Limb (tissue), 2 donors: ENCODE measurements at regions not wholly inside any gene's neighbourhood (a gene's known extent, or its start where the extent isn't known, plus 50 kb on each side); places are given as distances from the start of the nearest gene placed in this dataset.

Experiments used
- DNase-seq, 2 donors: peaks; one replicate each; pipeline ENCODE4 v3.0.0-alpha.2; 2016; ENCODE audit errors: extremely low spot score in 2 of 2

GRCh38 chr3:194768586-194768985 lies 82.9 kb downstream of the FAM43A start:
- no peak for DNase-seq

DNA sequence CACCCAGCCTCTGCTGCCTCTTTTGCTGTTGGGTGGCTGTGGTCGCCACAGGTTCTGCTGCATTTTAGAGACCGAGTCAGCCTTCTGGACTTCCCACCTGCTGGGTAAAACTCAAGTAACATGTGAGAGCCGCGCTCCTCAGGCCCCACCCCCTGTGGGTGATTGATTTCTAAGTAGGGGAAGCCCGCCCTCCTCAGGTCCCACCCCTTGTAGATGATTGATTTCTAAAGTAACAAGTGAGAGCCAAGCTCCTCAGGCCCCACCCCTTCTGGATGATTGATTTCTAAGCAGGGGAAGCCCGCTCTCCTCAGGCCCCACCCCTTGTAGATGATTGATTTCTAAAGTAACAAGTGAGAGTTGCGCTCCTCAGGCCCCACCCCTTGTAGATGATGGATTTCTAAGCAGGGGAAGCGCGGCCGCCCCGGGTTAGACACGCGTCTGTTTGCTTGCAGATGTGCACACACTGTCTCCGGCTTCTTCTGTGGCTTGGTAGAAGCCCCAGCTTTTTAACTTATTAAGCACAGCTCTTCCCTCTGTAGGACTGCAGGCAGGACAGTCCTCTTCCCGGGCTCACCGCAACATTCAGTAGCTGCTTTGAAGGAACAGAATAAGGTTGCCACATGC lies 83.4 kb downstream of the FAM43A start:
- DNase-seq, result peak; percentile 89 to 95

DNA sequence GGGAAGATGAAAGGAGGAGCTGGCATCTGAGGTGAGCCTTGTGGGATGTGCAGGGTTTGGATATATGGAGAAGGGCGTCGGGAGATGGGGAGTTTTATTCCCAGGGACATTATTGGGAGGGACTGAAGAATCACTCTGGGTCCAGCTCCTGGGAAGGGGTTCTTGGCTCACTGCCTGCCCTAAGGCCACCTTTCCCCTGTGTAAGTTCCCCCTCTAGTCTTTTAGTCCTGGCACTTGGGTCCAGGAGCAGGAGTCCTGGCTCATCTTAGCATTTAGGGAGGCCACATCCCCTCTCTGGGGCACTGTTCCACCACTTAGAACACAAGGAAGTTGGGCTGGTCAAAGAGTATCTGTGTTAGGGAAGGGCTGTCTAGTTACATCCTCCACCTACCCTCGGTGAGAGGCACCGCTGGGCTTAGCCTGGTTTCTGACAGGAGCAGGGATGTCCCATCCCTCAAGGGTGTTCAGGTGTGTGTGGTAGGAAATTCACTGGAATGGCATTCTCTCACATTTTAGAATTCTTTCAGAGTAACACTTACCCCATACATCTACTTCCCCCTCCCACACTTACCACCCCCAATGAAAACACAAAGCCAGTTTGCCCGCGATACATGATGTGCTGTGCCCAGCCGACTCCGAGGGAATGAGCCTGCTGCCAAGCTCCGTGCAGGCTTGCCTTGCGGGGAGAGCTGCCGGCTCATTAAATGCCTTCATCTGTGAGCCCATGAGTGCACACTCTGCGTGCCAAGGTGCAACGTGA lies 86.7 kb downstream of the FAM43A start:
- DNase-seq, result no peak

DNA sequence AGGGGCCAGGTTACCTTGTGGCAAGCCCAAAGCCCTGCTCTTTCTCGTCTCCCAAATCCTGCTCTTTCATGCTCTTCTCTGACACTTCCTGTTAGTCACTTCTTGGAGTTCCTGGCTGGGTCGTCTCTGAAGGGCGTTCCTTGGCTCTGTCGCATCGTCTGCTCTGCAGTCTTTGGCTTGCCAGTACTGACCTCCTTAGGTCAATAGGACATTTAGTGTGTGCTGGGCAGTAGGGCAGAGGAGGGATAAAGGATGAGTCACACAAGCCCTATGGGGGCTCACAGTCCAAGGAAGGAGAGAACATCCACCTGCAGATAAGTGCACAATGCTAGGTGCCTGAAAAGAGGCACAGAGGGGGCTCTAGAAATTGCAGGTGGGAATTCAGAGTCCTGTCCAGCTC lies 87.5 kb downstream of the FAM43A start:
- DNase-seq, result no peak

DNA sequence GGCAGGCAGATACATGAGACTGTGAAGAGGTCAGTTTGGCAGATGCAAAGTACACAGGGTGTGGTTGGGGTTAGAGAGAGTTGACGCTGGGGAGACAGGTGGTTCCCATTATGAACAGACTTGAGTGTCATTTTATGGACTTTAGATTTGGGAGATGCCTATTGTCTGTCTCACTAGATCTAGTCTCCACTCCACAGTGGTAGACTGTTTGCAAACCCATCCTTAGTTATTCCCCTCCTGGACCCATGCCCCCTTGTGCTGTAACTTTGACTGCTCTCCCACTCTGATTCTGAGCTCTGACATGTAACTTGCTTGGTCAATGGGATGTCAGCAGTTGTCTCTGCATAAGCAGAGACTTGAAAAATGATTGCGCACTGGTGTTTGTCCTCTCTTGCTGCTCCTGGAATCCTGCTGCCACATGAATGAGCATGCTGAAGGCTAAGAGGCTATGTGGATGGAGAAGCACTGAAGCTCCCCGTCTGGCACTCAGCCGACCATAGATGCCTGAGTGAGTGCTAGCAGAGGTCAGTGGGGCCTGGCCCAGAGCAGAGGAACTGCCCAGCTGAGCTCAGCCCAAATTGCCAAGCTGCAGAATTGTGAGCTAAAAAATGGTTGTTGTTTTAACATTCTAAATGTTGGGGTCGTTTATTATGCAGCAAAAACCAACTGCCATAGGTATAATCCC lies 88.2 kb downstream of the FAM43A start:
- no peak for DNase-seq

DNA sequence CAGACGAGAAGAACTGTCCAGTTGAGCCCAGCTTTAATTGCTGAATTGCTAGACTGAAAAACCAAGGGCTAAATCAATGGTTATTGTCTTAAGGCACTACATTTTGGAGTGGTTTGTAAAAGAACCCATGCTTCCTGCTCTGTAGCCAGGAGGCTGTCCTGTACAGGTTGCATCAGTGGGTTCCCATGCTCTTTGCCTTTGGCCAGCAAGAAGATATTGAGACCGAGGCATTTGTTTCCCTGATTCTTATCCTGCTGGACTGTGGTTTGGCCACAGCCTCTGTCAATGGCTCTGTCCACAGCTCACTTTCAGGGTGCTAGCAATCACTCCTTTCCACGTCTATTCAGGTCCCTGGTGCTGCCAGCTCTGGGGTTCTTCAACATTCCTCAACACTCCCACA lies 89.6 kb downstream of the FAM43A start:
- no peak for DNase-seq

GRCh38 chr3:194775731-194776130 lies 90.0 kb downstream of the FAM43A start:
- no peak for DNase-seq

DNA sequence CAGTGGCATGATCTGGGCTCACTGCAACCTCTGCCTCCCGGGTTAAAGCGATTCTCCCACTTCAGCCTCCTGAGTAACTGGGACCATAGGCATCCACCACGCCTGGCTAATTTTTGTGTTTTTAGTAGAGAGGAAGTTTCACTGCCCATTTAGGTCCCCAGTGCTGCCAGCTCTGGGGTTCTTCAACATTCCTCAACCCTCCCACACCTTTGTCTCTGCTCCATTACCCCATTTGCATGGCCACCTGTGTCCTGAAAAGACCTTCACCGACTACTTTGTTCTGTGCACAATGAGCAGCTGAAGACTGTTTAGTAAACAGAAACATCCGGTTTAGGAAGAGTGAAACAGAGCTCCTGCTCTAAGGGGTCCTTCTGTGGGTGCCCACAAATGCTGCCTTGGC lies 92.0 kb downstream of the FAM43A start:
- no peak for DNase-seq

DNA sequence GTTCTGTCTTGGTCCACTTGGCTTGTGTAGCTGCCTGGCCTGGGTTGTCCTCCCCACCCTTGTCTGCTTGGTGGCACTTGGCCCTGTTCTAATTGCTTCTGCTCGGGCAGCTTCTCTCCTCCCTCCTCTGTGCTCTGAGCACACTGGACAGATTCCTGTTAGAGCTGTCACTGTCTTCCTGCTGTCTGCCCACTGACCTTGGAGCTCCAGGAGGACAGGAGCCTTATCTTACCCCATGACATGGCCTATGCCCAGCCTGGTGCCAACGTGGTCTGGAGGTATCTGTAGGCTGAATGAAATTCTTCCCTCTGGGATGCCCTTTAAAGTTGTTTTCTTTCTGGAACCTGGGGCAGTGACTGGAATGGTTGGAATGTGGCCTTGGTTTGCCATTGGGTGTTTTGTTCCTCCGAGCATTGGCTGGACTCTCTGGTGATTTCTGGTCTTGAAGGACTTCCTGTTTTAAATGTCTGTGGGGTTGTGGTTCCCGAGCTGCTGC lies 94.1 kb downstream of the FAM43A start:
- DNase-seq, result peak in 1 of 2 donors; percentile 8

DNA sequence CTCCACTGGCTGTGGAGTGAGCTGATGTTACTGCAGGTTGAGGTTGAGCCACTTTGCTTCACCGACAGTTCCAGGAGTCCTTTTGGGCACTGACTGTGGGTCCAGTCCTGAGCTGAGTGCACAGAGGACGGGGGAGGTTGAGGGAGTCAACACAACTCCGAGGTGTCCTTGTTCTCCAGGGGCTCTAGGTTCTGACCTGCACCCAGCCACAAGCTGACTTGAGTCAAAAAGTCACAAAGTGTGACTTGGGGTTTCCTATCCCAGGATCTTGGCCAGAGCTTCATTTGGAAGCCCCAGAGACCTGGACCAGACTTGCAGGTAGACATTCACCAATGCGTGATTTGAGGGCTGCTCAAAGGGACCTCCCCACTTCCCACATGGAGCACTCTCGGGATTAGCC lies 95.0 kb downstream of the FAM43A start:
- no peak for DNase-seq

- peak in 1 of 2 donors; percentile 7 for DNase-seq
These were observed 95.9 kb downstream of the FAM43A start for GRCh38 chr3:194781617-194782016.

- DNase-seq, result peak in 1 of 2 donors; percentile 23
These were observed 97.2 kb downstream of the FAM43A start for GRCh38 chr3:194782698-194783404.

DNA sequence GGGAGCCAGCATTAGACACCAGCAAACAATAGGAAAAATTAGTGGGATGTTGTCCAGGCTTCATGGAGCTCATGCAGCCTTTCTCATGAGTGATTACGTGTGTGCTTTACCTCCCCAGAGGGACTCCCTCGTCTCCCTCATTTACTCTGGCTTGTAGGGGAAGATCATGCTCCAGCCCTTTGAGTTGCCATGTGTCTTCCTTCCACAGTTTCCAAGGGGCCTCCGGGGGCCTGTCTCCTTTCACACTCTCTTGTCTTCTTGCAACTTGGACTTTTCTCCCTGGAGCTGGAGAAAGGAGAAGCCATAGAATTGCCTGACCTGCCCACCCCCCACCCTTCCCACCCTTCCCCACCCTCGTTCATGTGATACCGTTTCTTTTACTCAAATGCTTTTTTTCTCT lies 98.7 kb downstream of the FAM43A start:
- peak in 1 of 2 donors; percentile 20 for DNase-seq

- peak in 1 of 2 donors; percentile 16 for DNase-seq
These were observed 99.6 kb downstream of the FAM43A start for GRCh38 chr3:194785315-194785714.

DNA sequence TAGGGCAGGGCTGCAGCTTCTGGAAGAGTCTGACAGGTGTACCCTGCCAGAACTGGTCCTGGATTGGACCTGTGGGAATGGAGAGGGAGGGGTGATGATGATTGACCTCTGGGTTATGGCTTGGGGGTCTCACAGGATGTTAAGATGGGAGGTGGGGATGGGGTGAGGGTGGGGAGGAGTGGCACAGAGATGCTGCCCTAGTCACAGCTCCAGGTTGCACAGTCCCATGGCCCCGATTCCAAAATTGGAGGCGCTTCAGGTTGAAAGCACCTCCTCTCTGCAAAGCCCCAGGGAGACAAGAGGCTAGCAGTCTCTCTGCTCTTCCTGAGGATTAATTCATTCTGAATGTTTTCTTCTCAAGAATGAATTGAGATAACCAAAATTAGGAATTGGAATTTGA lies 101.4 kb downstream of the FAM43A start:
- DNase-seq, result no peak

GRCh38 chr3:194787650-194788049 lies 102.0 kb downstream of the FAM43A start:
- DNase-seq, result no peak

- no peak for DNase-seq
These were observed 106.7 kb downstream of the FAM43A start for GRCh38 chr3:194792368-194792767.

GRCh38 chr3:194797555-194798250 lies 112.0 kb downstream of the FAM43A start:
- DNase-seq, result no peak

GRCh38 chr3:194798486-194798885 lies 112.8 kb downstream of the FAM43A start:
- DNase-seq, result no peak

DNA sequence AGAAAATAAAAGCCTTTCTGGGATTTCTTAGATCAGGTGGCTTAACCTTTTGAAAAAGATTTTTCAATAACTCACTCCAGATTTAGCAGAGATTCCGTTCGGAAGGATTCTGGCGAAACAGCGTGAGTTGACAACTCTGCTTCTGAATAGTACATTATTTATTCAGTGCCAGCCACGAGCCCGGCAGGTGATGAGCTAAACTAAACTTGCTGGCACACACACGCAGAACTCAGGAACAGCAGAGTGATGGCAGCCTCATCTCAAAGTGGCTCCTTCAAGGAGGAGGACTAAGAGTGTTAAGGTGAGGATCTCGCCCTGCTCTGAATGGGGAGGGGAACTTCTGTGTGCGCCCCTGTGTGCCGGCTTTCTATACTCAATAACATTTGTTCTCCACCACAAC lies 114.3 kb downstream of the FAM43A start:
- DNase-seq, result no peak
